Osteoblast (primary cell): ENCODE measurements at regions not wholly inside any gene's neighbourhood (a gene's known extent, or its start where the extent isn't known, plus 50 kb on each side); places are given as distances from the start of the nearest gene placed in this dataset.

Source experiments
- DNase-seq: peaks from one replicate; pipeline ENCODE4 v3.0.0; 2011; ENCODE audit warnings: low spot score, mixed read lengths; ENCODE audit not compliant: insufficient read length; ENCODE audit errors: missing footprints
- H2AFZ ChIP-seq: 2 replicates; pipeline ENCODE4 v1.6.0; 2011; ENCODE audit warnings: mild to moderate bottlenecking, low read length
- H3K27ac ChIP-seq: 2 replicates; pipeline ENCODE4 v1.5.1; 2011; ENCODE audit warnings: mild to moderate bottlenecking, low read depth, low read length, moderate library complexity
- H3K27me3 ChIP-seq: 2 replicates; pipeline ENCODE4 v1.6.0; 2012; ENCODE audit warnings: mild to moderate bottlenecking, control low read depth, inconsistent platforms, low read length, moderate library complexity; ENCODE audit not compliant: insufficient read depth
- H3K36me3 ChIP-seq: 2 replicates; pipeline ENCODE4 v1.5.1; 2011; ENCODE audit warnings: mild to moderate bottlenecking, low read length, control low read depth, moderate library complexity; ENCODE audit not compliant: insufficient read depth
- H3K4me1 ChIP-seq: 2 replicates; pipeline ENCODE4 v1.5.1; 2011; ENCODE audit warnings: mild to moderate bottlenecking, low read length, control low read depth, moderate library complexity; ENCODE audit not compliant: insufficient read depth
- H3K4me2 ChIP-seq: 2 replicates; pipeline ENCODE4 v1.6.0; 2011; ENCODE audit warnings: mild to moderate bottlenecking, low read length; ENCODE audit not compliant: insufficient read depth
- H3K4me3 ChIP-seq: fragments of 200-600 bp; sonication (generic); 3 replicates; pipeline ENCODE4 v1.5.1; 2012; ENCODE audit warnings: mild to moderate bottlenecking, low read length, inconsistent platforms; ENCODE audit not compliant: insufficient read depth
- H3K79me2 ChIP-seq: 2 replicates; pipeline ENCODE4 v1.6.0; 2012; ENCODE audit warnings: mild to moderate bottlenecking, low read length, control low read depth, inconsistent platforms; ENCODE audit not compliant: insufficient read depth
- H3K9me3 ChIP-seq: 2 replicates; pipeline ENCODE4 v1.5.1; 2011; ENCODE audit warnings: low read depth, low read length, control low read depth
- H4K20me1 ChIP-seq: 2 replicates; pipeline ENCODE4 v1.6.0; 2012; ENCODE audit warnings: mild to moderate bottlenecking, low read length, control low read depth; ENCODE audit not compliant: insufficient read depth
- TF ChIP-seq, protein P1 (sequence below): IDR thresholded peaks from 2 replicates; pipeline ENCODE4 v1.5.1; 2011; ENCODE audit warnings: mild to moderate bottlenecking, low read depth, low read length, moderate library complexity; ENCODE audit errors: extremely low read depth

DNA sequence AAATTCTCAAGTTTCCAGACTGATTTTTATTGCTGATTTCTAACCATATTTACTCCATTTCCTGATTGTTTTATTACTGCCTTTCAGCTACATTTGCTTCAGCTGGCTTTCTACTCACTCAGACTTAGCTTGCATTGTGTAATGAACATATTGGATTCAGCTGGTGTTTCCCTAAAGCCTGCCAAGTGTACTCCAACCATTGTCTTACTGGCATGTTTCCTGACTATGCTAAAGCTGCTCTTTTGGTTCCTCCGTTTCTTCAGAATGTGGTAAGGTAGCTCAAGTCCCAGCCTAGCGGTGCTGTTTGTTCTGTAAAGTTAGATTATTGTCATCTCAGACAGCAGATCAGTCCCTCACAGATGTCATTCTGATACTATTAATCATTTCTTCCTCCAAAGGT, 53.1 kb upstream of the GLRA2 start:
- Histone ChIP-seq H3K79me2 (no peaks in the 10 kb centered on the region), H4K20me1 (no peaks in the 10 kb centered on the region), H3K4me2 (no peak overlapping the region), H3K4me3 (no peak overlapping the region), H3K27me3 (no peaks in the 10 kb centered on the region), H3K4me1 (no peaks in the 10 kb centered on the region), H2AFZ (no peak overlapping the region), H3K9me3 (no peaks in the 10 kb centered on the region), H3K36me3 (no peaks in the 10 kb centered on the region), H3K27ac (no peak overlapping the region)
- TF ChIP-seq, protein P1, sequence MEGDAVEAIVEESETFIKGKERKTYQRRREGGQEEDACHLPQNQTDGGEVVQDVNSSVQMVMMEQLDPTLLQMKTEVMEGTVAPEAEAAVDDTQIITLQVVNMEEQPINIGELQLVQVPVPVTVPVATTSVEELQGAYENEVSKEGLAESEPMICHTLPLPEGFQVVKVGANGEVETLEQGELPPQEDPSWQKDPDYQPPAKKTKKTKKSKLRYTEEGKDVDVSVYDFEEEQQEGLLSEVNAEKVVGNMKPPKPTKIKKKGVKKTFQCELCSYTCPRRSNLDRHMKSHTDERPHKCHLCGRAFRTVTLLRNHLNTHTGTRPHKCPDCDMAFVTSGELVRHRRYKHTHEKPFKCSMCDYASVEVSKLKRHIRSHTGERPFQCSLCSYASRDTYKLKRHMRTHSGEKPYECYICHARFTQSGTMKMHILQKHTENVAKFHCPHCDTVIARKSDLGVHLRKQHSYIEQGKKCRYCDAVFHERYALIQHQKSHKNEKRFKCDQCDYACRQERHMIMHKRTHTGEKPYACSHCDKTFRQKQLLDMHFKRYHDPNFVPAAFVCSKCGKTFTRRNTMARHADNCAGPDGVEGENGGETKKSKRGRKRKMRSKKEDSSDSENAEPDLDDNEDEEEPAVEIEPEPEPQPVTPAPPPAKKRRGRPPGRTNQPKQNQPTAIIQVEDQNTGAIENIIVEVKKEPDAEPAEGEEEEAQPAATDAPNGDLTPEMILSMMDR = no peak
- no peak for DNase-seq

DNA sequence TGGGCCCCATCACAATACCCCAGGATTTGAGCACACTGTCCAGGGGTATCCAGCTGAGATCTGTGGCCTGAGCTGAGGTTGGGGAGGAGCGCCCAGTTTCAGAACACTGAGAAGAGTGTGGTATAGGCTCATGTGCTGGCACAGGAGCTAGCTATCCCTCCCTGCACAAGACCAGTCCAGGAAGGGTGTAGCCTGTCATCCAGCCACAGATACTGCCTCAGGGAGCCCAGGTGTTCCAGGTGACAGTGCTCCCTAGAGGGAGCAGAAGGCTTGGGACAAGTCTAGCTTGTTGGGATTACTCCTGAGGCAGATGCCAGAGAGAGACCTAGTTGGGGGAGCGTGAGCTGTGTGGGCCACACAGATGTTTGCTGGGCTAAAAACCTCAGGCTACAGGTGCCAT, 79.6 kb upstream of the GLRA2 start:
- Histone ChIP-seq H4K20me1 (no peaks in the 10 kb centered on the region), H3K27me3 (no peaks in the 10 kb centered on the region), H3K9me3 (no peaks in the 10 kb centered on the region), H3K4me3 (no peak overlapping the region), H2AFZ (no peak overlapping the region), H3K4me2 (no peak overlapping the region), H3K79me2 (no peaks in the 10 kb centered on the region), H3K27ac (no peak overlapping the region), H3K36me3 (no peaks in the 10 kb centered on the region), H3K4me1 (no peaks in the 10 kb centered on the region)
- DNase-seq = no peak
- TF ChIP-seq, protein P1 = no peak

DNA sequence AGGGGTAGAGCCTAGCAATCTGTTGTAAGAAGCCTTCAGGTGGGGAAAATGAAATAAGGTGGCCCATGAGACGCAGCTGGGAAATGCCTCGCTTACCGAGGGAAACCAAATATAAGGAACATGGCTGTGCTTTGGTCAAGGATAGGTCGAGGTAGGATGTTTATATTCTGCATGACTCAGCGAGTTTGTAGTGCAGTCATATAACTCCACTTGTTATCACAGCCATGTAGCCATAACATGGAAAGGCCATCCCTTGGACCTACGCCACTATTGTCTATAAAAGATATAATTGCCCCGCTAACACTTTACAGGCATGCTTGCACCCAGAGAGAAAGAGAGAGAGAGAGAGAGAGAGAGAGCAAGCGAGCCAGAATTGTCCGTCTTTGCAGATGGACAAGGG, 80.9 kb upstream of the GLRA2 start:
- no peak overlapping the region for H3K27ac ChIP-seq
- no peak overlapping the region for H3K4me3 ChIP-seq
- no peaks in the 10 kb centered on the region for H3K27me3 ChIP-seq
- H3K9me3 ChIP-seq = no peaks in the 10 kb centered on the region
- no peak overlapping the region for H3K4me2 ChIP-seq
- TF ChIP-seq, protein P1 = no peak
- peak; percentile 1 for DNase-seq
- H3K36me3 ChIP-seq = no peaks in the 10 kb centered on the region
- no peaks in the 10 kb centered on the region for H3K79me2 ChIP-seq
- no peak overlapping the region for H2AFZ ChIP-seq
- H3K4me1 ChIP-seq = no peaks in the 10 kb centered on the region
- H4K20me1 ChIP-seq = no peaks in the 10 kb centered on the region

DNA sequence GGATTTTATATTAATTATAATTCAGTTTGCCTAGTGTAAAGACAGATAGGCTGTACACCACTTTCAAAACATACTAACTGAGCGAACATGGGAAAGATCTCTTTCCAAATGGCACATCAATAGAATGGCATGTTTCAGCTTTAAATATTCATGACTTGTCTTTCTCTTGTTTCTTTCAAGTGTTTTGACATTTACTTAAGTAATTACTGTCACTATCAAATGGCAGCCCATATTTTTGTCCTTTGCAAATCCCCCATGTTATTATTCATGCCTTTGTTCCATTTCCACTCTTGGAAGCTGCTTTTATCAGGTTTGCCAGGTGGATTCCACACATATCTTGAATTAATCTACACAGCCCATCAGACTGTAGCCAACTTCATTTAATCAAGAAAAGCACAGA, 89.2 kb upstream of the GLRA2 start:
- no peak overlapping the region for H2AFZ ChIP-seq
- no peak overlapping the region for H3K4me2 ChIP-seq
- TF ChIP-seq, protein P1 = no peak
- no peaks in the 10 kb centered on the region for H3K9me3 ChIP-seq
- H3K36me3 ChIP-seq = no peaks in the 10 kb centered on the region
- no peak for DNase-seq
- no peaks in the 10 kb centered on the region for H3K4me1 ChIP-seq
- H4K20me1 ChIP-seq = no peaks in the 10 kb centered on the region
- H3K27ac ChIP-seq = no peak overlapping the region
- H3K4me3 ChIP-seq = no peak overlapping the region
- H3K27me3 ChIP-seq = no peaks in the 10 kb centered on the region
- no peaks in the 10 kb centered on the region for H3K79me2 ChIP-seq
